Erythroblast (primary cell): ENCODE measurements at regions not wholly inside any gene's neighbourhood (a gene's known extent, or its start where the extent isn't known, plus 50 kb on each side); places are given as distances from the start of the nearest gene placed in this dataset.

Source experiments
- GATA1 ChIP-seq: IDR thresholded peaks from 2 replicates; pipeline ENCODE4 v1.6.1; 2011; ENCODE audit warnings: low read depth, mild to moderate bottlenecking, control low read depth, low read length, moderate library complexity
- POLR2A ChIP-seq: IDR thresholded peaks from 2 replicates; pipeline ENCODE4 v1.6.1; 2011; ENCODE audit warnings: mild to moderate bottlenecking, low read length

DNA sequence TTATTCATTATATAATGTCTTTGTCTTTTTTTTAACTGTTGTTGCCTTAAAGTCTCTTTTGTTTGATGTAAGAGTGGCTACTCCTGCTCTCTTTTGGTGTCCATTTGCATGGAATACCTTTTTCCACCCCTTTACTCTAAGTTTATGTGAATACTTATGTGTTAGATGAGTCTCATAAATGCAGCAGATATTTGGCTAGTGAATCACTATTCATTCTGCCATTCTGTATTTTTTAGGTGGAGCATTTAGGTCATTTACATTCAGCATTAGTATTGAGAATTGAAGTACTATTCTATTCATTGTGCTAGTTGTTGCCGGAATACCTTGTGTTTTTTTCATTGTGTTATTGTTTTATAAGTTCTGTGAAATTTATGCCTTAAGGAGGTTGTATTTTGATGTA lies 317.1 kb downstream of the ANXA1 start:
- TF ChIP-seq POLR2A (no peak), GATA1 (no peak)
